ENCODE measurements at regions not wholly inside any gene's neighbourhood (a gene's known extent, or its start where the extent isn't known, plus 50 kb on each side); places are given as distances from the start of the nearest gene placed in this dataset.

DNA sequence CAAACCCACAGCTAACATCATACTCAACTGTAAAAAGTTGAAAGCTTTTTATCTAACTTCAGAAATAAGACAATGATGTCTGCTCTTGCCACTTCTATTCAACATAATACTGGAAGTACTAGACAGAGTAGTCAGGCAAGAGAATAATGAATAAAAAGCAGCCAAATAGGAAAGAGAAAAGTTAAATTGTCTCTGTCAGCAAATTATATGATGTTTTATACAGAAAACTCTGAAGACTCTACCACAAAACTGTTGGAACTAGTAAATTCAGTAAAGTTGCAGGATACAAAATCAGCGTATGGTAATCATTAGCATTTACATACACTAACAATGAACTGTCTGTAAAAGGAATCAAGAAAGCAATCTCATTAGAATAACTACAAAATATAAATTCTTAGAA lies 752.9 kb upstream of the CT83 start:
- no peaks in the 10 kb centered on the region for H3K9me3 ChIP-seq (ENCODE audit: insufficient read depth, low read depth, low read length)
- no peak overlapping the region for H2AK5ac ChIP-seq (ENCODE audit: low read length)
- H3K27me3 ChIP-seq (ENCODE audit: insufficient read depth, low read length): no peaks in the 10 kb centered on the region
- no peak overlapping the region for H4K12ac ChIP-seq (ENCODE audit: low read depth, low read length)
- no peak overlapping the region for H3K9ac ChIP-seq (ENCODE audit: low read length)
- no peak for DNase-seq
- no peaks in the 10 kb centered on the region for H3K79me1 ChIP-seq (ENCODE audit: low read length)
- no peaks in the 10 kb centered on the region for H3K4me1 ChIP-seq (ENCODE audit: control insufficient read depth in 1 of 2, insufficient read depth in 2 of 2, low read length in 2 of 2)
- no peak overlapping the region for H3K23ac ChIP-seq (ENCODE audit: low read length)
- H4K8ac ChIP-seq (ENCODE audit: low read depth, low read length): no peak overlapping the region
- no peak overlapping the region for H2BK5ac ChIP-seq (ENCODE audit: low read depth, low read length, poor library complexity)
- H3K27ac ChIP-seq (ENCODE audit: low read depth, low read length): no peak overlapping the region
- H3K18ac ChIP-seq (ENCODE audit: low read length): no peak overlapping the region
- no peak overlapping the region for H2BK120ac ChIP-seq (ENCODE audit: insufficient read depth, low read length, poor library complexity)
- no peaks in the 10 kb centered on the region for H3K79me2 ChIP-seq (ENCODE audit: control insufficient read depth, insufficient read depth, low read length, poor library complexity)
- H3K4me3 ChIP-seq (ENCODE audit: low read depth, low read length): no peak overlapping the region
- no peak overlapping the region for H2BK12ac ChIP-seq (ENCODE audit: low read length)
- no peak overlapping the region for H3K4ac ChIP-seq (ENCODE audit: low read depth, low read length)
- WGBS (ENCODE audit: extremely low coverage, insufficient coverage, insufficient read length): no CpG with 5 or more reads among the region's 1 CpG
- H3K4me2 ChIP-seq (ENCODE audit: low read length): no peak overlapping the region
- H3K14ac ChIP-seq (ENCODE audit: low read length): no peak overlapping the region
- no peaks in the 10 kb centered on the region for H3K36me3 ChIP-seq (ENCODE audit: control insufficient read depth in 1 of 2, insufficient read depth in 2 of 2, low read length in 2 of 2)
- H4K91ac ChIP-seq (ENCODE audit: low read depth, low read length): no peak overlapping the region
- H2AFZ ChIP-seq (ENCODE audit: insufficient read depth, low read length, poor library complexity): no peak overlapping the region

DNA sequence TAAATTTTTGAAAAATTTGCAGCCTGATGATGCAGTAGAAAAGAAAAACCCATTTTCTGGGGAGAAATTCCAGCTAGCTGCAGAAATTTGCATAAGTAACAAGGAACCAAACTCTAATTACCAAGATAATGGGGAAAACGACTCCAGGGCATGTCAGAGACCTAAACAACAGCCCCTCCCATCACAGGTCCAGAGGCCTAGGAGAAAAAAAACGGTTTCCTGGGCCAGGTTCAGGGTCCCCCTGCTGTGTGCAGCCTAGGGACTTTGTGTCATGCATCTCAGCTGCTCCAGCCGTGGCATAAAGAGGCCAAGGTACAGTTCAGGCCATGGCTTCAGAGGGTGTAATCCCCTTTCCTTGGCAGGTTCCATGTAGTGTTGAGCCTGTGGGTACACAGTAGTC lies 733.7 kb upstream of the CT83 start:
- no peaks in the 10 kb centered on the region for H3K79me1 ChIP-seq (ENCODE audit: low read length)
- no peaks in the 10 kb centered on the region for H3K79me2 ChIP-seq (ENCODE audit: control insufficient read depth, insufficient read depth, low read length, poor library complexity)
- H3K36me3 ChIP-seq (ENCODE audit: control insufficient read depth in 1 of 2, insufficient read depth in 2 of 2, low read length in 2 of 2): no peaks in the 10 kb centered on the region
- no peak overlapping the region for H2AK5ac ChIP-seq (ENCODE audit: low read length)
- no CpG with 5 or more reads among the region's 3 CpGs for WGBS (ENCODE audit: extremely low coverage, insufficient coverage, insufficient read length)
- H3K4me2 ChIP-seq (ENCODE audit: low read length): no peak overlapping the region
- H2BK12ac ChIP-seq (ENCODE audit: low read length): no peak overlapping the region
- no peak overlapping the region for H3K14ac ChIP-seq (ENCODE audit: low read length)
- H3K18ac ChIP-seq (ENCODE audit: low read length): no peak overlapping the region
- no peaks in the 10 kb centered on the region for H3K4me1 ChIP-seq (ENCODE audit: control insufficient read depth in 1 of 2, insufficient read depth in 2 of 2, low read length in 2 of 2)
- no peaks in the 10 kb centered on the region for H3K27me3 ChIP-seq (ENCODE audit: insufficient read depth, low read length)
- no peak overlapping the region for H3K4me3 ChIP-seq (ENCODE audit: low read depth, low read length)
- no peak overlapping the region for H3K4ac ChIP-seq (ENCODE audit: low read depth, low read length)
- H3K27ac ChIP-seq (ENCODE audit: low read depth, low read length): no peak overlapping the region
- no peak overlapping the region for H3K9ac ChIP-seq (ENCODE audit: low read length)
- no peak overlapping the region for H4K12ac ChIP-seq (ENCODE audit: low read depth, low read length)
- no peak overlapping the region for H4K91ac ChIP-seq (ENCODE audit: low read depth, low read length)
- no peak overlapping the region for H2BK120ac ChIP-seq (ENCODE audit: insufficient read depth, low read length, poor library complexity)
- H2BK5ac ChIP-seq (ENCODE audit: low read depth, low read length, poor library complexity): no peak overlapping the region
- H3K9me3 ChIP-seq (ENCODE audit: insufficient read depth, low read depth, low read length): no peaks in the 10 kb centered on the region
- DNase-seq: no peak
- H2AFZ ChIP-seq (ENCODE audit: insufficient read depth, low read length, poor library complexity): no peak overlapping the region
- H4K8ac ChIP-seq (ENCODE audit: low read depth, low read length): no peak overlapping the region
- no peak overlapping the region for H3K23ac ChIP-seq (ENCODE audit: low read length)

DNA sequence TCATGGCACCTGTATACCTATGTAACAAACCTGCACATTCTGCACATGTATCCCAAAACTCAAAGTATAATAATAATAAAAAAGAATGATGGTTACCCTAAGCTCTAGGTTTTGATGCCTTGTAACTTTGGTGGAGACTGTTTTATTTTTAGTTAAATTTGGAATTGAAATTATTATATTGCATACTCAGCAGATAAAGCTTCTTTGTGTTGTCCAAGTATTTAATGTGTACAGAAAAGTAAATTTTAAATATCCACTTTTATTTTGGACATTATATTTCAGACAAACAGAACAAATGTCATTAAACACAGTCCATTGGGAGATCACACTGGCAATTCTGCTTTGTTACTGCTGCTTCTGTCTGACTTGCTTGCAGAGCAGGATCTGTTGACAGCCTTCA lies 684.5 kb upstream of the CT83 start:
- H3K79me1 ChIP-seq (ENCODE audit: low read length): no peaks in the 10 kb centered on the region
- H4K8ac ChIP-seq (ENCODE audit: low read depth, low read length): no peak overlapping the region
- DNase-seq: no peak
- H2BK120ac ChIP-seq (ENCODE audit: insufficient read depth, low read length, poor library complexity): no peak overlapping the region
- no peaks in the 10 kb centered on the region for H3K36me3 ChIP-seq (ENCODE audit: control insufficient read depth in 1 of 2, insufficient read depth in 2 of 2, low read length in 2 of 2)
- H3K27ac ChIP-seq (ENCODE audit: low read depth, low read length): no peak overlapping the region
- H3K4ac ChIP-seq (ENCODE audit: low read depth, low read length): no peak overlapping the region
- no peak overlapping the region for H4K91ac ChIP-seq (ENCODE audit: low read depth, low read length)
- H3K9me3 ChIP-seq (ENCODE audit: insufficient read depth, low read depth, low read length): no peaks in the 10 kb centered on the region
- no peak overlapping the region for H2AK5ac ChIP-seq (ENCODE audit: low read length)
- H3K23ac ChIP-seq (ENCODE audit: low read length): no peak overlapping the region
- no peaks in the 10 kb centered on the region for H3K4me1 ChIP-seq (ENCODE audit: control insufficient read depth in 1 of 2, insufficient read depth in 2 of 2, low read length in 2 of 2)
- H3K9ac ChIP-seq (ENCODE audit: low read length): no peak overlapping the region
- H3K4me3 ChIP-seq (ENCODE audit: low read depth, low read length): no peak overlapping the region
- no peak overlapping the region for H2BK5ac ChIP-seq (ENCODE audit: low read depth, low read length, poor library complexity)
- no peak overlapping the region for H2BK12ac ChIP-seq (ENCODE audit: low read length)
- no peak overlapping the region for H3K14ac ChIP-seq (ENCODE audit: low read length)
- no peaks in the 10 kb centered on the region for H3K79me2 ChIP-seq (ENCODE audit: control insufficient read depth, insufficient read depth, low read length, poor library complexity)
- H3K27me3 ChIP-seq (ENCODE audit: insufficient read depth, low read length): no peaks in the 10 kb centered on the region
- H3K18ac ChIP-seq (ENCODE audit: low read length): no peak overlapping the region
- no peak overlapping the region for H4K12ac ChIP-seq (ENCODE audit: low read depth, low read length)
- H2AFZ ChIP-seq (ENCODE audit: insufficient read depth, low read length, poor library complexity): no peak overlapping the region
- no peak overlapping the region for H3K4me2 ChIP-seq (ENCODE audit: low read length)

DNA sequence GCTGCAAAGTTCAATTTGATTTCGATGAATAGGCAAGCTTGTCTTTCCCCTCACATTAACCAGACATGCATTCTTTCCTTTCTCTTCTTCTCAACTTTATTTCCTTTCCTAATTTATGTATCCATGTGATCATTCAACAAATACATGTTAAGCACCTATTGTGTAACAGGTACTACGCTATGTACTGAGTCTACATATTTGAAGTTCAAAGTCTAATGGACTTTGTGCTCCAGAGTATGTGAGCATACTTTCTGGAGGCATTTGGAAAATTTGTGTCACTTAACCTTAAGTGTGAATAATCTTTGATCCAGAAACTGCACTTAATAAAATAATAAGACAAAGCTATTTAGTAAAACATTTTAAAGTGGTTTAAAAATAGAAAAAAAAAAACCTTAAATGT lies 675.3 kb upstream of the CT83 start:
- Histone ChIP-seq H3K9ac (ENCODE audit: low read length) (no peak overlapping the region), H3K4me2 (ENCODE audit: low read length) (no peak overlapping the region), H2AFZ (ENCODE audit: insufficient read depth, low read length, poor library complexity) (no peak overlapping the region), H4K12ac (ENCODE audit: low read depth, low read length) (no peak overlapping the region), H3K4ac (ENCODE audit: low read depth, low read length) (no peak overlapping the region), H3K4me3 (ENCODE audit: low read depth, low read length) (no peak overlapping the region), H2BK5ac (ENCODE audit: low read depth, low read length, poor library complexity) (no peak overlapping the region), H3K14ac (ENCODE audit: low read length) (no peak overlapping the region), H3K27me3 (ENCODE audit: insufficient read depth, low read length) (no peaks in the 10 kb centered on the region), H3K79me1 (ENCODE audit: low read length) (no peaks in the 10 kb centered on the region), H2BK12ac (ENCODE audit: low read length) (no peak overlapping the region), H2BK120ac (ENCODE audit: insufficient read depth, low read length, poor library complexity) (no peak overlapping the region), H3K36me3 (ENCODE audit: control insufficient read depth in 1 of 2, insufficient read depth in 2 of 2, low read length in 2 of 2) (no peaks in the 10 kb centered on the region), H3K4me1 (ENCODE audit: control insufficient read depth in 1 of 2, insufficient read depth in 2 of 2, low read length in 2 of 2) (no peaks in the 10 kb centered on the region), H4K8ac (ENCODE audit: low read depth, low read length) (no peak overlapping the region), H3K79me2 (ENCODE audit: control insufficient read depth, insufficient read depth, low read length, poor library complexity) (no peaks in the 10 kb centered on the region), H3K27ac (ENCODE audit: low read depth, low read length) (no peak overlapping the region), H3K9me3 (ENCODE audit: insufficient read depth, low read depth, low read length) (no peaks in the 10 kb centered on the region), H3K18ac (ENCODE audit: low read length) (no peak overlapping the region), H3K23ac (ENCODE audit: low read length) (no peak overlapping the region), H2AK5ac (ENCODE audit: low read length) (no peak overlapping the region), H4K91ac (ENCODE audit: low read depth, low read length) (no peak overlapping the region)
- no CpG with 5 or more reads among the region's 2 CpGs for WGBS (ENCODE audit: extremely low coverage, insufficient coverage, insufficient read length)
- DNase-seq: no peak

DNA sequence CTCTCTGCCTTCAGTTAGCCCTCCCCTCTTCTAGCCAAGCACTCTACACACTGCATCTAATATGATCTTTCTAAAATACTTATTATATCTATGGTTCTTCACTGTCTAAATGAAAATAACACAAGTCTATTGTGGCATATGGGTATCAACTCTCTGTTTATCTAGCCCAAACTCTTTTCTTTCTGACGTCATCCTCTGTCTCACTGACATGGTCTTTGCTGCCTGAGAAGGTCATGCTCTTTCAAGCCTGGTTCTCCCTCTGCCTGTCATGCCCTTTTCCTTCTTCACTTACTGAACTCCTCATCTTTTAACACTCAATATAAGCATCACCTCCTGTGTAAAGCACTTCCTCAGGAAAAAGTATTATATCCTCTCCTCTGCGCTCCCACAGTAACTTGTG lies 672.2 kb upstream of the CT83 start:
- Histone ChIP-seq H3K27ac (ENCODE audit: low read depth, low read length) (no peak overlapping the region), H3K4me2 (ENCODE audit: low read length) (no peak overlapping the region), H3K23ac (ENCODE audit: low read length) (no peak overlapping the region), H3K4ac (ENCODE audit: low read depth, low read length) (no peak overlapping the region), H4K91ac (ENCODE audit: low read depth, low read length) (no peak overlapping the region), H4K12ac (ENCODE audit: low read depth, low read length) (no peak overlapping the region), H3K14ac (ENCODE audit: low read length) (no peak overlapping the region), H2BK12ac (ENCODE audit: low read length) (no peak overlapping the region), H3K9ac (ENCODE audit: low read length) (no peak overlapping the region), H3K18ac (ENCODE audit: low read length) (no peak overlapping the region), H3K27me3 (ENCODE audit: insufficient read depth, low read length) (no peaks in the 10 kb centered on the region), H3K79me1 (ENCODE audit: low read length) (no peaks in the 10 kb centered on the region), H3K9me3 (ENCODE audit: insufficient read depth, low read depth, low read length) (no peaks in the 10 kb centered on the region), H2AFZ (ENCODE audit: insufficient read depth, low read length, poor library complexity) (no peak overlapping the region), H2AK5ac (ENCODE audit: low read length) (no peak overlapping the region), H3K4me1 (ENCODE audit: control insufficient read depth in 1 of 2, insufficient read depth in 2 of 2, low read length in 2 of 2) (no peaks in the 10 kb centered on the region), H3K36me3 (ENCODE audit: control insufficient read depth in 1 of 2, insufficient read depth in 2 of 2, low read length in 2 of 2) (no peaks in the 10 kb centered on the region), H2BK120ac (ENCODE audit: insufficient read depth, low read length, poor library complexity) (no peak overlapping the region), H2BK5ac (ENCODE audit: low read depth, low read length, poor library complexity) (no peak overlapping the region), H4K8ac (ENCODE audit: low read depth, low read length) (no peak overlapping the region), H3K4me3 (ENCODE audit: low read depth, low read length) (no peak overlapping the region), H3K79me2 (ENCODE audit: control insufficient read depth, insufficient read depth, low read length, poor library complexity) (no peaks in the 10 kb centered on the region)
- DNase-seq: no peak
- no CpG with 5 or more reads among the region's 2 CpGs for WGBS (ENCODE audit: extremely low coverage, insufficient coverage, insufficient read length)
